ENCODE measurements at regions not wholly inside any gene's neighbourhood (a gene's known extent, or its start where the extent isn't known, plus 50 kb on each side); places are given as distances from the start of the nearest gene placed in this dataset.
"Not testable (repeated sequence)": the region's sequence is repeated elsewhere in the genome, so short reads cannot be mapped to it uniquely, and the experiment has no call there.

- ChIA-PET POLR2A (no interaction called here), CTCF (no interaction called here)
Measured at GRCh38 chr9:71632776-71633175, 135.5 kb downstream of the CEMIP2 start.

DNA sequence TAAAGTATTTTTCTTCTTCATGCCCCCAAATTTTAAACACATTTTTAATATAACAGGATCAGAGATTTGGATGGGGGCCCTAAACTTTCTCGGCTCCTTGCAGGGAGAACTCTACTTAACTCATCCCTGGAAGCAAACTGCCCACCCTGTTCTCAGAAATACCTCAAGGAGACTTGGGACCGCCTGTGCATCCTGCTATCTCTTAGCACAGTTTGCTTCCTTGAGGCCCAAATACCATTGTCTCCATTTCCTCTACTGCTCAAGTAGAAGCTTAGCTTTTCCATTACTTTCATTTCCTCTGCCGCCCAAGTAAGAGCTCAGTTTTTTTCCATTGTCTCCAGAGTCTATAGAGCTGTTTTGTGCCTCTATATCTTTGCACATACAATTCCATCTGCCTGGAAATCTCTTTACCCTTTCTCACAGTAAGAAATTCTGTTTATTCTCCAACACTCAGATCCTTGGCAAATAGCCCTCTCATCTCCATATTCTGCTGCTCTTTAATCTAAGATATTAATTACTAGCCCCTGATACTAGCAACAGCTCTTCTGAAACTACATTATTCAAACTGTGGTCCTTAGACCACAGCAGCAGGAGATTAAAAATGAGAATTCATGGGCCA is 137.8 kb downstream of the CEMIP2 start:
- POLR2A ChIA-PET = no interaction called here

DNA sequence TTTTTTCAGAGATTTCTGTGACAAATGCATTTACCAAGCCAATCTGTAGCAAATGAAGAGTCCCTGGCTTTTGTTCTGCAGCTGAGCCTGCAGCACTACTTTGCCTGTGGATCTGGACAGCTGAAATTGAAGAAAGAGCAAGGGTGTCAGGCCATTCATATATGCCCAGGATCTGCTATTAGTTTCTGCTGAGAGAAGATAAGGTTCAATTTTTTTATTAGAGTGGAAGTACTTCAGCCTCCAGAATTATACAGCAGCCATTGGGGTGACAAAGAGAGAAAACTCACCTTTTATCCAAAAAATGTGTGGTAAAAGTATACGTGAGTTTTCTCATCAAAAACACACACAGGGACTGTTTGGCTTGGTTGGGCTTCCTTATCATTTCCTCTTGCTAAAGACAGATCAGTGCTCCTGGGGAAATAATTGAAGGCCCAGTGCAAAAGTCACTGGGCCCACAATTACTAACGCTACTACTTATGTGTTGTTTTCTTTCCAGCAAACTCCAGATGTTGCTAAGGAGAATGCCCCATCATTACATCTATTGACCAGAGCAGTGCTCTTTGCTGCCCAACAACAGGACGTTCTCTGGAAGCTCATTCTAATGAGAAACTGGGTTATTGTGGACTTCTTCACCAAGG is 138.6 kb downstream of the CEMIP2 start:
- CTCF ChIA-PET = no interaction called here
- POLR2A ChIA-PET = no interaction called here

More for the DNA sequence above, 137.8 kb downstream of the CEMIP2 start:
- CTCF ChIA-PET = no interaction called here

DNA sequence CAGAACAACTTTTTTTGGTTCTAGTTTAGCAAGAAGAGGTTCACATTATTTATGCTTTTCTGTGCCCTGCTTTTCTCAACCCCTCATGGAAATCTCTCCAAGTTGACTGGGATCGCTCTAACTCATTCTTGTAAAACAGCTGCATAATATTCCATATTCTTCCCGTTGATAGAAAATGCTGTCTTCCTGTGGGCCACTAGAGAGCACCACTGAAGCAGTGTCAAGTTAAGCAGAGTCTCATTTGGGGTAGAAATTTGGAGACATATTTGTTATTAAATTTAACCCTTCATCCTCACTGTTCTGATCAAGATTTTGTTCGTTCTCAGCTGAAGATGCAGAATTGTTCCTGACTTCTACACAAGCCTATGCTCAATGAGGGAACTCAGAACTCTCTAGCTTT is 140.1 kb downstream of the CEMIP2 start:
- ChIA-PET POLR2A (no interaction called here), CTCF (interaction anchor here (1.8 kb wide), 1 partner anchor 10 kb away, joined by 6 read pairs; no protein-coding TSS in a partner anchor)

GRCh38 chr9:71627537-71627936 is 140.8 kb downstream of the CEMIP2 start:
- POLR2A ChIA-PET = no interaction called here
- CTCF ChIA-PET = interaction anchor here (1.8 kb wide), 1 partner anchor 11 kb away, joined by 6 read pairs; no protein-coding TSS in a partner anchor

GRCh38 chr9:71626395-71626794 is 141.9 kb downstream of the CEMIP2 start:
- CTCF ChIA-PET = interaction anchor here (0.5 kb wide), 1 partner anchor 120 kb away, joined by 3 read pairs; no protein-coding TSS in a partner anchor
- POLR2A ChIA-PET = no interaction called here

- CTCF ChIA-PET = no interaction called here
- POLR2A ChIA-PET = no interaction called here
Measured at GRCh38 chr9:71624728-71625127, 143.6 kb downstream of the CEMIP2 start.

DNA sequence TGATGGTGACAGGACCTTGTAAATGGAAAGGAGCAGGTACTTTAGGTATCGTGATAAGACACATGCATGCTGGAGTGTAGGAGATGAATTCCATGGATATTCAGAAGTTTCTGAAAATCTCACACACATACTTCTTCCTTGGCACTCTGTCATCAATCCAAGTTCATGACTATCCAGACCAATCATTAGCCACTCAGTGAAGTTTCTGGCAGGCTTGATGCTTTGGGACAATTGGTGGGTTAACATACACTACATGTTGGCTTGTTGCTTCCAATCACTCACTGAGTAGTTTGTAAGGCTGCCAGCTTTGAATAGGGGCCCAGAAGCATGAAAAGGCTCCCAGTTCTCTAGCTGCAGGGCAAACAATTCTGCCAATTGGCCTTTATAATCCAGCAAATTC is 147.6 kb downstream of the CEMIP2 start:
- POLR2A ChIA-PET = no interaction called here
- CTCF ChIA-PET = no interaction called here

DNA sequence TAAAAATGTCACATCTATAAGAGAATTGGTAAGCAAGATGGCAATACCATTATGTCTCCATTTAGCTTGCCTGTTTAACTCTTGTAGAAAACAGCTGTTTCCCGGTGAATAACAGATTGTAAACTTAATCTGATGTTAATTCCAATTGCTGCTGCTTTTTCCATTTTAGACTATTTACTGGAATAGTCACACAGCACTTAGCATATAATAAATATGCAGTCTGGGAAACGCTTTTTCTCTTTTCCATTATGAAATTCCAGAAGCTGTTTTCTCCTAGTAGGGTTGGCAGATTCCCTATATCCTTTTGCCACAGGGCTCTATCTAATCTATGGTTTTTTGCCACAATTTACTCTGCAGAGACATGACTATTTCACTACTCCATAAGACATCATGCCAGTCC is 148.0 kb downstream of the CEMIP2 start:
- ChIA-PET POLR2A (no interaction called here), CTCF (no interaction called here)

DNA sequence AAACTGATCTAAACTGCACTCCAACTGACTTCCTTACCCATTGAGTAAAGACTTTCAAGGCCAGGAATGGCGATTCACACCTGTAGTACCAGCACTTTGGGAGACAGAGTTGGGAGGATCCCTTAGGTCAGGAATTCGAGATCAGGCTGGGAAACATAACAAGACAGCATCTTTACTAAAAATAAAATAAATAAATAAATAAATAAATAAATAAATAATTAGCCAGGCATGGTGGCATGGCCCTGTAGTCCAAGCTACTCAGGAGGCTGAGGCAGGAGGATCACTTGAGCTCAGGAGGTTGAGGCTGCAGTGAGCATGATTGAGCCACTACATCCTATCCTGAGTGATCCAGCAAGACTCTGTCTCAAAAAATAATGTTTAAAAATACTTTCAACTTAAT is 148.4 kb downstream of the CEMIP2 start:
- ChIA-PET POLR2A (no interaction called here), CTCF (no interaction called here)

- CTCF ChIA-PET = interaction anchor here (1.4 kb wide), 1 partner anchor 10 kb away, joined by 8 read pairs; no protein-coding TSS in a partner anchor
- POLR2A ChIA-PET = no interaction called here
Measured at GRCh38 chr9:71614409-71615010, 153.8 kb downstream of the CEMIP2 start.

DNA sequence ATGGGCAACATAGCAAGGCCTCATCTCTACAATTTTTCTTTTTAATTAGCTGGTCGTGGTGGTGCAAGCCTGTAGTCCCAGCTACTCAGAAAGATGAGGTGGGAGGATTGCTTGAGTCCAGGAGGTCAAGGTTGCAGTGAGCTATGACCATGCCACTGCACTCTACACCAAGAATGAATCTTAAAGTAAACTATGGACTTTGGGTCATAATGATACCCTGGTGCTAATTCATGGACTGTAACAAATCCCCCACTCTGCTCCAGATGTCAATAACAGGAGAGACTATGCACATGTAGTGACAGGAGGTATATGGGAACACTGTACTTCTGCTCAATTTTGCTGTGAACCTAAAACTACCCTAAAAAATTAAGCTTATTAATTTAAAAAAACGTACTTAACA is 155.4 kb downstream of the CEMIP2 start:
- CTCF ChIA-PET = no interaction called here
- POLR2A ChIA-PET = no interaction called here

DNA sequence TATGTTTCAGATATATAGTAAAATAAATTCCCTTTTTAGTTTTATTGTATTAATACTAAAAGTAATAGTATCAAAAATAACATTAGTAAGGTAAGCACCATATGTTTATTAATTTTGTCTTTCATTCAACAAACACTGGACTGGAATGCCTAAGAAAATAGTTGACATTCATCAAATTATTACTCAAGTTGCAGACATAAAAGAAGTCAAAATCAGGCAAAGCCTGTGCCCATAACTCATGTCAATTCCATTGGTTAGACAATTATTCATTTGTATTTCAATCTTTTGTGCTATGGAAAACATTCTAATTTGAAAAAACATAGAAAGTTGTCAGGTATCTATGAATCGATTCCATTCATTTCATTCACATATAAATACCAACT is 158.9 kb downstream of the CEMIP2 start:
- ChIA-PET POLR2A (no interaction called here), CTCF (no interaction called here)

DNA sequence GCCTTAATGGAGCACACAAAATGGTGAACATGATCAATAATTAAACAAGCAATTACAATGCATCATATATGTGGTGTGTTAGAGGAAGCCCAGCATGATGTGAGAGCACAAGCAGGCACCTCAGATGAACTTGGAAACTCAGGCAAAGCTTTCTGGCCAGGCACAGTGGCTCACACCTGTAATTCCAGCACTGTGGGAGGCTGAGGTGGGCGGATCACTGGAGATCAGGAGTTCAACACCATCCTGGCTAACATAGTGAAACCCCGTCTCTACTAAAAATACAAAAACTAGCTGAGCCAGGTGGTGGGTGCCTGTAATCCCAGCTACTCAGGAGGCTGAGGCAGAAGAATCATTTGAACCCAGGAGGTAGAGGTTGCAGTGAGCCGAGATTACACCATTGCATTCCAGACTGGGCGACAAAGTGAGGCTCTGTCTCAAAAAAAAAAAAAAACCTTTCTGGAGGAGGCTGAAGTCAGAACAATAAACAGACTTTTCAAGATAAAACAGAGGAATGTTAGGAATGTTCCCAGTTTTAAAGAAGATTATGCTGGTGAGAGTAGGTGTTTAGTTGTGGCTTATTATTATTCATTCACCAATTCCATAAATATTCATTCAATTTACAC is 159.4 kb downstream of the CEMIP2 start:
- POLR2A ChIA-PET = no interaction called here
- CTCF ChIA-PET = no interaction called here

- POLR2A ChIA-PET = no interaction called here
- CTCF ChIA-PET = no interaction called here
Measured at GRCh38 chr9:71608021-71608420, 160.3 kb downstream of the CEMIP2 start.

DNA sequence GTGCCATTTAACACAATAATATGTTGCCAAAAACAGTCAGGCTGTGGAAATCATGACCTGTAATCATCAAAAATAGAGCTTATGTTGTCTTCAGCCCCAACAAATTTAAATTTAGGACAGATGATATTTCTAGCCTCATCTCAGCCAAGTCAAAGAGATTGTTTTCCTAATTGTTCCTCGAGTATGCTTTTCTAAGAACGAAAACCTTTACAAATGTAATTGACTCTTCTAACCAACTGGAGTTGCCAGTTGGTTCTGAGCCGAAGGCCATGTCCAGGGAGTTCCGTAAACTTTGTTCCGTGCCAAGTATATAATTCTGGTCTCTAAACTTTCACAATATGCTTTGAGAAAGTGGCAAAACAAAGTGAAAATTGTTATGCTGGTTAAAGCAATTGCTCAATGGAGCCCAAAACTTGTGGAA is 160.8 kb downstream of the CEMIP2 start:
- CTCF ChIA-PET = no interaction called here
- POLR2A ChIA-PET = no interaction called here

GRCh38 chr9:71604197-71605063 is 163.9 kb downstream of the CEMIP2 start:
- POLR2A ChIA-PET = interaction anchor here (0.7 kb wide), 1 partner anchor 770 kb away, joined by 3 read pairs; no protein-coding TSS in a partner anchor
- CTCF ChIA-PET = interaction anchor here (0.6 to 1.9 kb wide), 9 partner anchors 10 to 435 kb away, joined by 3 to 8 read pairs (median 3); no protein-coding TSS in a partner anchor

- POLR2A ChIA-PET = no interaction called here
Measured at GRCh38 chr9:71602652-71603051, 165.7 kb downstream of the CEMIP2 start.

DNA sequence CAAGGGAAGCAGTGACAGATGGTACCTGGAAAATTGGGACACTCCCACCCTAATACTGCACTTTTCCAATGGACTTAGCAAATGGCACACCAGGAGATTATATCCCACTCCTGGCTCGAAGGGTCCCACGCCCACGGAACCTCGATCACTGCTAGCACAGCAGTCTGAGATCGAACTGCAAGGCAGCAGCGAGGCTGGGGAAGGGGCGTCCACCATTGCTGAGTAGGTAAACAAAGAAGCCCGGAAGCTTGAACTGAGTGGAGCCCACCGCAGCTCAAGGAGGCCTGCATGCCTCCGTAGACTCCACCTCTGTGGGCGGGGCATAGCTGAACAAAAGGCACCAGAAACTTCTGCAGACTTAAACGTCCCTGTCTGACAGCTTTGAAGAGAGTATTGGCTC is 172.6 kb downstream of the CEMIP2 start:
- CTCF ChIA-PET, POLR2A ChIA-PET: not testable (repeated sequence)

More at GRCh38 chr9:71602652-71603051, 165.7 kb downstream of the CEMIP2 start:
- CTCF ChIA-PET = no interaction called here

DNA sequence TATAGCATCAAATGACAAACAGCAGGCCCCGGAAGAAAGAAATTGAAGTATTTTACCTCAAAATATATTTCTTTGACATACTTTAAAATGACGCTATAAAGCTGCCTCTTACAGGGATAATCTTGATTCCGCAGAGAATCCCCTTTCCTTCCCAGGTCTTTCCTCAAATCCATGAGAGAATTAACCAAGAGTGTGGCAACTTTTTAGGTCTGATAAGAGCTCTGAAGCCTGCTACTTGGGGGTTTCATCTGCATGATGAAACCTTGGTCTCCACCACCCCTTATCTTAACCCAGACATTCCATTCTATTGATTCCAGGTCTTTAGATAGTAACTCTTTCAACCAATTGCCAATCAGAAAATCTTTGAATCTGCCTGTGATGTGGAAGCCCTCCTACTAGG is 173.8 kb downstream of the CEMIP2 start:
- ChIA-PET CTCF (no interaction called here), POLR2A (no interaction called here)
